ENCODE measurements at regions not wholly inside any gene's neighbourhood (a gene's known extent, or its start where the extent isn't known, plus 50 kb on each side); places are given as distances from the start of the nearest gene placed in this dataset.

DNA sequence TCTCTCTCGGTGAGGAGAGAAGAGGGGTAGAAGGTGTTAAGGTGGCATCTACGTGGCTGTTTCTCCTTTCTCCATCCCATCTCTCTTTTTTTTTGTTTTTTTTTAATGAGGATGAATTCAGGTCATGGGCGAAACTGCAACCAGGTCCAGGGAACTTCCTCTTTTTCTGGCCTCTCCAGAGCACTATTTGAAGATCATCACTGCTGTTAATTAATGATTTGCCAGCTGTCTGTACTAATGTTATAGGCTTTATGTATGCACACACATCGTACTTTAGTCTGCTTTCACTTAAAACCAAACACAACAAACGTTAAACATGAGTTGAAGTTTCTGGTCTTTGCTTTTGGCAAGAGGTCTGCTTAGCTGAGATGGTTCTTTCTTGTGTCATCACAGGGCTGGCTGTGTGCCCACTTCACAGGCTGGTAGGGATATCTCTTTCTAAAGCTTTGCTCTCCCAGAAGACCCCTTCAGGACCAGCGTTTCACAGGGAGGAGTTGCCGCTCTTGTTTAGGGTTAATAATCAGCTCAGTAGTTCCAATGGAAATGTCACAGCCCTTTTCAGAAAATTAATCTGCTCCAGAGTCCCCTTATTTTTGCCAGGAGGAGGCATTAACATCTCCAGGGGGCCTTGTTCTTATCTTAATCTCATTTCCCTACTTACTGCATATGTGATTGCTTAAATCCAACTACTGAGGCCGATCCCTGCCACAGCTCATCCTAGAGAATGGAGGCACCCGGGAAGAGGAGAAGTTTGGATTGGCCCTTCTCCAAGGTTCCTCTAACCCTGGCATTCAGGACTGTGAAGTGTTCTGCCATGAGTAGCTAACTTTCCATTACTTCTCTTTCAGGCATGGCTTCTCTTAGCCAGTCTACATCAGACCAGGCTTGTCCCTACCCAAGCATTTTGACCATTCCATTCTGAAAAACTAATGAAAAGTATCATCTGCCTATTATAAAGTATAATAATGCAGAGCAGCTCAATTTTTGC lies 273.9 kb upstream of the NFE2L3 start:
- DNase-seq (ENCODE audit: low read depth in 1 of 2, low spot score in 1 of 2) = no peak
- no peak for TF ChIP-seq GABPA (IDR thresholded peaks at IDR 0.05; ENCODE audit: low read depth)
- no peak for TF ChIP-seq POLR2AphosphoS5 (IDR thresholded peaks at IDR 0.05; ENCODE audit: low read depth)
- no peak for TF ChIP-seq SPI1 (IDR thresholded peaks at IDR 0.05; ENCODE audit: borderline replicate concordance, low read depth)
- TF ChIP-seq, protein P1, sequence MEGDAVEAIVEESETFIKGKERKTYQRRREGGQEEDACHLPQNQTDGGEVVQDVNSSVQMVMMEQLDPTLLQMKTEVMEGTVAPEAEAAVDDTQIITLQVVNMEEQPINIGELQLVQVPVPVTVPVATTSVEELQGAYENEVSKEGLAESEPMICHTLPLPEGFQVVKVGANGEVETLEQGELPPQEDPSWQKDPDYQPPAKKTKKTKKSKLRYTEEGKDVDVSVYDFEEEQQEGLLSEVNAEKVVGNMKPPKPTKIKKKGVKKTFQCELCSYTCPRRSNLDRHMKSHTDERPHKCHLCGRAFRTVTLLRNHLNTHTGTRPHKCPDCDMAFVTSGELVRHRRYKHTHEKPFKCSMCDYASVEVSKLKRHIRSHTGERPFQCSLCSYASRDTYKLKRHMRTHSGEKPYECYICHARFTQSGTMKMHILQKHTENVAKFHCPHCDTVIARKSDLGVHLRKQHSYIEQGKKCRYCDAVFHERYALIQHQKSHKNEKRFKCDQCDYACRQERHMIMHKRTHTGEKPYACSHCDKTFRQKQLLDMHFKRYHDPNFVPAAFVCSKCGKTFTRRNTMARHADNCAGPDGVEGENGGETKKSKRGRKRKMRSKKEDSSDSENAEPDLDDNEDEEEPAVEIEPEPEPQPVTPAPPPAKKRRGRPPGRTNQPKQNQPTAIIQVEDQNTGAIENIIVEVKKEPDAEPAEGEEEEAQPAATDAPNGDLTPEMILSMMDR (IDR thresholded peaks at IDR 0.05; ENCODE audit: insufficient read depth, low read length) = no peak
- TF ChIP-seq, protein P2, sequence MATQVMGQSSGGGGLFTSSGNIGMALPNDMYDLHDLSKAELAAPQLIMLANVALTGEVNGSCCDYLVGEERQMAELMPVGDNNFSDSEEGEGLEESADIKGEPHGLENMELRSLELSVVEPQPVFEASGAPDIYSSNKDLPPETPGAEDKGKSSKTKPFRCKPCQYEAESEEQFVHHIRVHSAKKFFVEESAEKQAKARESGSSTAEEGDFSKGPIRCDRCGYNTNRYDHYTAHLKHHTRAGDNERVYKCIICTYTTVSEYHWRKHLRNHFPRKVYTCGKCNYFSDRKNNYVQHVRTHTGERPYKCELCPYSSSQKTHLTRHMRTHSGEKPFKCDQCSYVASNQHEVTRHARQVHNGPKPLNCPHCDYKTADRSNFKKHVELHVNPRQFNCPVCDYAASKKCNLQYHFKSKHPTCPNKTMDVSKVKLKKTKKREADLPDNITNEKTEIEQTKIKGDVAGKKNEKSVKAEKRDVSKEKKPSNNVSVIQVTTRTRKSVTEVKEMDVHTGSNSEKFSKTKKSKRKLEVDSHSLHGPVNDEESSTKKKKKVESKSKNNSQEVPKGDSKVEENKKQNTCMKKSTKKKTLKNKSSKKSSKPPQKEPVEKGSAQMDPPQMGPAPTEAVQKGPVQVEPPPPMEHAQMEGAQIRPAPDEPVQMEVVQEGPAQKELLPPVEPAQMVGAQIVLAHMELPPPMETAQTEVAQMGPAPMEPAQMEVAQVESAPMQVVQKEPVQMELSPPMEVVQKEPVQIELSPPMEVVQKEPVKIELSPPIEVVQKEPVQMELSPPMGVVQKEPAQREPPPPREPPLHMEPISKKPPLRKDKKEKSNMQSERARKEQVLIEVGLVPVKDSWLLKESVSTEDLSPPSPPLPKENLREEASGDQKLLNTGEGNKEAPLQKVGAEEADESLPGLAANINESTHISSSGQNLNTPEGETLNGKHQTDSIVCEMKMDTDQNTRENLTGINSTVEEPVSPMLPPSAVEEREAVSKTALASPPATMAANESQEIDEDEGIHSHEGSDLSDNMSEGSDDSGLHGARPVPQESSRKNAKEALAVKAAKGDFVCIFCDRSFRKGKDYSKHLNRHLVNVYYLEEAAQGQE (IDR thresholded peaks at IDR 0.05; ENCODE audit: insufficient replicate concordance, low read depth) = no peak
- H3K27me3 ChIP-seq (ENCODE audit: insufficient read depth, poor library complexity, severe bottlenecking) = no peaks in the 10 kb centered on the region
- H3K4me3 ChIP-seq (replicated peaks; ENCODE audit: insufficient read depth, low read length) = no peak overlapping the region
- H3K27ac ChIP-seq (replicated peaks) = no peak overlapping the region

DNA sequence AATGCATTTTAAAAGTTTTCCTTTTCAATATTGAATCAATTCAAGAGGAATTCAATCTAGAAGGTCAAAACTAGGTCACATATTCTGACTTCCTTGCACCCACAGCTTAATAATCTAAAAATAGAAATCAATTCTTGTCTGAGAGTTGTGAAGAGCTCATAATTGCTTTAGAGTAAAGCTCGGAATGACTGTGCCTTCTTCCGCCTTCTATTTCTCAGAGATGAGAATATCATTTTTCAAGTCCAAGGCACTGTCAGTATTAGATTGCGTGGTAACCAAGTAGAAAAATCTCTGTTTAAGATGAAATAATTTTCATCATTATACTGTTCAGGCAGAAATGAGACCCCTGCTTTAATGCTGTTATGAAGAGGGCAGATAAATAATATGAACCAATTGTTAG lies 272.2 kb upstream of the NFE2L3 start:
- H3K4me3 ChIP-seq (replicated peaks; ENCODE audit: insufficient read depth, low read length) = no peak overlapping the region
- no peaks in the 10 kb centered on the region for H3K27me3 ChIP-seq (ENCODE audit: insufficient read depth, poor library complexity, severe bottlenecking)

DNA sequence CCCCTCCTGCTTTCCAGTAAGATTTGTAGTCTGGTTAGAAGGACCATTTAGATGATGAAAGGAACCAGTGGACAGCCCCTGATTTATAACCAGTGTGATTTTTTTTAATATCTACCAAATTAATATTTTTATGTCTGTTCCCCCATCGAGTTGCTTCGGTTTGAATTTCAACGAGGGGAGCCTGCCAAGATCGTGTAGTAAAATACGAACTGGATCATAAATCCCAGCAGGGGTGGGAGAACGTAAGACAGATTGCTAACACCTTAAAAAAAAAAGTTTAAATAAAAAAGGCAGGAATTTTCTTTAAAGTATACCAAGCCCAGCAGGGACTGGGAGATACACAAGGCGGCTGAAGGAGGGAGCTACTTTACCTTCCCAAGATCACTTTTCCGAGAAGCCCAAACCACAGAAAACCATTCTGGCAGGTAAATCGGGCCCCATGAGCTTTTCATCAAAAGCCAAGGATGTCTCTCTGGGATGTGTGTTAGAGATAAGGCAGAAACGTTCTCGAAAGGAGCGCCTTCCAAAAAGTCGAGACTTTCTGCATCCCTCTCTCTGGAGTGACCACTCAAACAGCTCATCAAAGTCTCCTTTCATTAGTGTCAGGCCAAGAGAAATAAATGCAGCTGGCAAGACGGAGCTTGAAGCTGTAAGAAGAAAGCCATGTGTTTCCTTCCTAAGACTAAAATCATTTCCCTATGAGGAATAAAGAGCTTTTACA lies 270.5 kb upstream of the NFE2L3 start:
- no peak for TF ChIP-seq GABPA (IDR thresholded peaks at IDR 0.05; ENCODE audit: low read depth)
- TF ChIP-seq, protein P1 (IDR thresholded peaks at IDR 0.05; ENCODE audit: insufficient read depth, low read length) = no peak
- no peak for TF ChIP-seq POLR2AphosphoS5 (IDR thresholded peaks at IDR 0.05; ENCODE audit: low read depth)
- TF ChIP-seq, protein P2 (IDR thresholded peaks at IDR 0.05; ENCODE audit: insufficient replicate concordance, low read depth) = no peak
- no peak for TF ChIP-seq SPI1 (IDR thresholded peaks at IDR 0.05; ENCODE audit: borderline replicate concordance, low read depth)
- H3K27me3 ChIP-seq (ENCODE audit: insufficient read depth, poor library complexity, severe bottlenecking) = no peaks in the 10 kb centered on the region
- no peak for DNase-seq (ENCODE audit: low read depth in 1 of 2, low spot score in 1 of 2)
- no peak overlapping the region for H3K27ac ChIP-seq (replicated peaks)
- H3K4me3 ChIP-seq (replicated peaks; ENCODE audit: insufficient read depth, low read length) = no peak overlapping the region

More for the DNA sequence above, 272.2 kb upstream of the NFE2L3 start:
- no peak for TF ChIP-seq GABPA (IDR thresholded peaks at IDR 0.05; ENCODE audit: low read depth)
- TF ChIP-seq, protein P2 (IDR thresholded peaks at IDR 0.05; ENCODE audit: insufficient replicate concordance, low read depth) = no peak
- TF ChIP-seq SPI1 (IDR thresholded peaks at IDR 0.05; ENCODE audit: borderline replicate concordance, low read depth) = no peak
- TF ChIP-seq, protein P1 (IDR thresholded peaks at IDR 0.05; ENCODE audit: insufficient read depth, low read length) = no peak
- TF ChIP-seq POLR2AphosphoS5 (IDR thresholded peaks at IDR 0.05; ENCODE audit: low read depth) = no peak
- no peak for DNase-seq (ENCODE audit: low read depth in 1 of 2, low spot score in 1 of 2)
- no peak overlapping the region for H3K27ac ChIP-seq (replicated peaks)

All from HL-60 (cell line).